A673 (cell line): ENCODE measurements at regions not wholly inside any gene's neighbourhood (a gene's known extent, or its start where the extent isn't known, plus 50 kb on each side); places are given as distances from the start of the nearest gene placed in this dataset.

Experiments
- BruUV-seq: library from RNA; stranded (reverse); fragments of 400-500 nt; replicated peaks from 2 replicates; lab custom pipeline; 2021; lab: Mats Ljungman, UMichigan
- CTCF ChIA-PET: fragments of 300-600 bp; sonication (Branson Sonifier 250); formaldehyde crosslinking; loops from one replicate; lab custom pipeline; 2022; ENCODE audit warnings: antibody characterized with exemption; lab: Charles Lee
- POLR2A ChIA-PET: fragments of 300-600 bp; sonication (Branson Sonifier 250); formaldehyde crosslinking; loops from one replicate; lab custom pipeline; 2022; ENCODE audit warnings: antibody characterized with exemption; ENCODE audit not compliant: low non-redundant PET; lab: Charles Lee
- DNase-seq: peaks from one replicate; pipeline ENCODE4 v3.0.0-alpha.2; 2015; ENCODE audit warnings: low spot score
- H3K27ac ChIP-seq: fragments of 200-600 bp; sonication (generic); 2 replicates; pipeline ENCODE4 v1.5.1; 2016; ENCODE audit warnings: mixed run types, low read depth, mild to moderate bottlenecking, mixed read lengths, antibody characterized with exemption, low read length; ENCODE audit not compliant: poor library complexity, severe bottlenecking
- H3K27me3 ChIP-seq: fragments of 200-600 bp; sonication (generic); replicated peaks from 2 replicates; pipeline ENCODE4 v1.6.1; 2017; ENCODE audit warnings: mixed run types, low read depth, mild to moderate bottlenecking, mixed read lengths, antibody characterized with exemption, low read length; ENCODE audit not compliant: insufficient read depth, poor library complexity
- H3K36me3 ChIP-seq: fragments of 200-600 bp; sonication (generic); 2 replicates; pipeline ENCODE4 v1.6.1; 2016; ENCODE audit warnings: mixed run types, mild to moderate bottlenecking, mixed read lengths, antibody characterized with exemption, low read length; ENCODE audit not compliant: insufficient read depth, poor library complexity, severe bottlenecking
- H3K4me1 ChIP-seq: fragments of 200-600 bp; sonication (generic); 2 replicates; pipeline ENCODE4 v1.6.1; 2017; ENCODE audit warnings: mixed run types, mild to moderate bottlenecking, mixed read lengths, antibody characterized with exemption, low read length; ENCODE audit not compliant: insufficient read depth, poor library complexity, severe bottlenecking
- H3K4me3 ChIP-seq: fragments of 200-600 bp; sonication (generic); 2 replicates; pipeline ENCODE4 v1.5.1; 2016; ENCODE audit warnings: low read depth, mixed run types, mild to moderate bottlenecking, mixed read lengths, low read length; ENCODE audit not compliant: poor library complexity, severe bottlenecking
- H3K9me3 ChIP-seq: fragments of 200-600 bp; sonication (generic); 2 replicates; pipeline ENCODE4 v1.6.1; 2016; ENCODE audit warnings: mixed run types, low read depth, mild to moderate bottlenecking, mixed read lengths, antibody characterized with exemption, low read length; ENCODE audit not compliant: poor library complexity, severe bottlenecking
- CTCF ChIP-seq: fragments of 300-800, 200-600 bp; sonication (generic); conservative IDR thresholded peaks from 2 replicates; pipeline ENCODE4 v1.5.1; 2017; ENCODE audit warnings: low read depth, mild to moderate bottlenecking, antibody characterized with exemption, low read length, moderate library complexity, mixed read lengths
- EZH2 ChIP-seq: fragments of 200-600 bp; sonication (generic); IDR thresholded peaks from 2 replicates; pipeline ENCODE4 v1.6.1; 2017; ENCODE audit warnings: borderline replicate concordance, low read depth, mild to moderate bottlenecking, mixed read lengths, antibody characterized with exemption, low read length; ENCODE audit not compliant: poor library complexity, severe bottlenecking
- intact Hi-C: fragments of 100-400 bp; cut with micrococcal nuclease; formaldehyde crosslinking; loops from one replicate; pipeline ENCODE4 v1.10.0; 2022; ENCODE audit not compliant: unreplicated experiment

- H3K4me3 ChIP-seq = no peak overlapping the region
- peaks cover 19% of the 10 kb centered on the region for H3K4me1 ChIP-seq
- H3K27me3 ChIP-seq = no peaks in the 10 kb centered on the region
- ChIA-PET POLR2A (no interaction called here), CTCF (no interaction called here)
- intact Hi-C loops = no loop called here
- no peak for DNase-seq
- no peaks in the 10 kb centered on the region for H3K36me3 ChIP-seq
- BruUV-seq = no TSS peak
- H3K9me3 ChIP-seq = no peaks in the 10 kb centered on the region
- no peak overlapping the region for H3K27ac ChIP-seq
- no peak for TF ChIP-seq EZH2
- no peak for TF ChIP-seq CTCF
These were observed 55.5 kb upstream of the ADRA1D start for GRCh38 chr20:4304601-4305000.

DNA sequence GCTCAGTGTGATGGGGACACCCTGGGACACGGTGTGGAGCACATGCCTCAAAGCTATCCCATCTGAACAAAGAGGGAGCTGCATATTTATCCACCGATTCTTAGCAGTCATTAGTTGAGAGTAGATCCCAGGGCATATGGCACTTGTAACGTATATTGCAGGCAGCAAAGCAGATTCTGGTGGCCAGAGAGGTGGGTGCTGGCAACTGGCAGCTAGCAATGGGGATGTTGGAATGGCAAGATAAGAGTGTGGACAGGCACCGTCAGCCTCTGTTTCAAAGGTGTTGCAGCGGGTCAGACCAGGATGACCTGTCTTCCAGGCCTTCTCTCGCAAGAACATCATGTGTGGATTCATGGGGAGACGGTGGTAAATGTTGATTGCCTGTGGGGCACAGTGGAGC is 54.0 kb upstream of the ADRA1D start:
- POLR2A ChIA-PET = no interaction called here
- BruUV-seq = no TSS peak
- no peaks in the 10 kb centered on the region for H3K36me3 ChIP-seq
- H3K4me1 ChIP-seq = peaks cover 28% of the 10 kb centered on the region
- no peaks in the 10 kb centered on the region for H3K9me3 ChIP-seq
- TF ChIP-seq EZH2 = no peak
- no peaks in the 10 kb centered on the region for H3K27me3 ChIP-seq
- intact Hi-C loops = no loop called here
- H3K4me3 ChIP-seq = no peak overlapping the region
- CTCF ChIA-PET = no interaction called here
- H3K27ac ChIP-seq = no peak overlapping the region
- no peak for DNase-seq

- no peak overlapping the region for H3K4me3 ChIP-seq
- intact Hi-C loops = no loop called here
- no peak overlapping the region for H3K27ac ChIP-seq
- H3K27me3 ChIP-seq = no peaks in the 10 kb centered on the region
- peaks cover 36% of the 10 kb centered on the region for H3K4me1 ChIP-seq
- ChIA-PET CTCF (no interaction called here), POLR2A (no interaction called here)
- TF ChIP-seq EZH2 = no peak
- TF ChIP-seq CTCF = no peak
- no peaks in the 10 kb centered on the region for H3K36me3 ChIP-seq
- H3K9me3 ChIP-seq = no peaks in the 10 kb centered on the region
- no TSS peak for BruUV-seq
- DNase-seq = no peak
These were observed 51.8 kb upstream of the ADRA1D start for GRCh38 chr20:4300921-4301320.

GRCh38 chr20:4300401-4300800 is 51.3 kb upstream of the ADRA1D start:
- TF ChIP-seq CTCF (no peak), EZH2 (no peak)
- Histone ChIP-seq H3K27me3 (no peaks in the 10 kb centered on the region), H3K27ac (no peak overlapping the region), H3K36me3 (no peaks in the 10 kb centered on the region), H3K4me1 (peaks cover 36% of the 10 kb centered on the region), H3K9me3 (no peaks in the 10 kb centered on the region), H3K4me3 (no peak overlapping the region)
- CTCF ChIA-PET = no interaction called here
- BruUV-seq = no TSS peak
- DNase-seq = no peak
- POLR2A ChIA-PET = no interaction called here
- intact Hi-C loops = no loop called here
